ENCODE measurements at regions not wholly inside any gene's neighbourhood (a gene's known extent, or its start where the extent isn't known, plus 50 kb on each side); places are given as distances from the start of the nearest gene placed in this dataset.

- TF ChIP-seq, protein P1, sequence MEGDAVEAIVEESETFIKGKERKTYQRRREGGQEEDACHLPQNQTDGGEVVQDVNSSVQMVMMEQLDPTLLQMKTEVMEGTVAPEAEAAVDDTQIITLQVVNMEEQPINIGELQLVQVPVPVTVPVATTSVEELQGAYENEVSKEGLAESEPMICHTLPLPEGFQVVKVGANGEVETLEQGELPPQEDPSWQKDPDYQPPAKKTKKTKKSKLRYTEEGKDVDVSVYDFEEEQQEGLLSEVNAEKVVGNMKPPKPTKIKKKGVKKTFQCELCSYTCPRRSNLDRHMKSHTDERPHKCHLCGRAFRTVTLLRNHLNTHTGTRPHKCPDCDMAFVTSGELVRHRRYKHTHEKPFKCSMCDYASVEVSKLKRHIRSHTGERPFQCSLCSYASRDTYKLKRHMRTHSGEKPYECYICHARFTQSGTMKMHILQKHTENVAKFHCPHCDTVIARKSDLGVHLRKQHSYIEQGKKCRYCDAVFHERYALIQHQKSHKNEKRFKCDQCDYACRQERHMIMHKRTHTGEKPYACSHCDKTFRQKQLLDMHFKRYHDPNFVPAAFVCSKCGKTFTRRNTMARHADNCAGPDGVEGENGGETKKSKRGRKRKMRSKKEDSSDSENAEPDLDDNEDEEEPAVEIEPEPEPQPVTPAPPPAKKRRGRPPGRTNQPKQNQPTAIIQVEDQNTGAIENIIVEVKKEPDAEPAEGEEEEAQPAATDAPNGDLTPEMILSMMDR (IDR thresholded peaks at IDR 0.05) = no peak
- TF ChIP-seq POLR2A (IDR thresholded peaks at IDR 0.05) = no peak
These were observed 153.5 kb downstream of the HDGFL1 start for GRCh38 chr6:22722913-22723312.

All from thyroid gland (tissue), 4 donors.